Cardiac septum (tissue), 1 donor: ENCODE measurements at regions not wholly inside any gene's neighbourhood (a gene's known extent, or its start where the extent isn't known, plus 50 kb on each side); places are given as distances from the start of the nearest gene placed in this dataset.
A peak's percentile ranks its signal among the peaks of the same experiment; 100 is the strongest.
"Not testable (repeated sequence)": the region's sequence is repeated elsewhere in the genome, so short reads cannot be mapped to it uniquely, and the experiment has no call there.

ENCODE experiments used
- DNase-seq: peaks from one replicate; pipeline ENCODE4 v3.0.0-alpha.2; 2020; ENCODE audit warnings: low spot score
- intact Hi-C: fragments of 100-400 bp; cut with DNase I; formaldehyde crosslinking; loops from one replicate; pipeline ENCODE4 v1.14.0; 2022
- donor health status: DM: no; HTN: no; CAD: no.

DNA sequence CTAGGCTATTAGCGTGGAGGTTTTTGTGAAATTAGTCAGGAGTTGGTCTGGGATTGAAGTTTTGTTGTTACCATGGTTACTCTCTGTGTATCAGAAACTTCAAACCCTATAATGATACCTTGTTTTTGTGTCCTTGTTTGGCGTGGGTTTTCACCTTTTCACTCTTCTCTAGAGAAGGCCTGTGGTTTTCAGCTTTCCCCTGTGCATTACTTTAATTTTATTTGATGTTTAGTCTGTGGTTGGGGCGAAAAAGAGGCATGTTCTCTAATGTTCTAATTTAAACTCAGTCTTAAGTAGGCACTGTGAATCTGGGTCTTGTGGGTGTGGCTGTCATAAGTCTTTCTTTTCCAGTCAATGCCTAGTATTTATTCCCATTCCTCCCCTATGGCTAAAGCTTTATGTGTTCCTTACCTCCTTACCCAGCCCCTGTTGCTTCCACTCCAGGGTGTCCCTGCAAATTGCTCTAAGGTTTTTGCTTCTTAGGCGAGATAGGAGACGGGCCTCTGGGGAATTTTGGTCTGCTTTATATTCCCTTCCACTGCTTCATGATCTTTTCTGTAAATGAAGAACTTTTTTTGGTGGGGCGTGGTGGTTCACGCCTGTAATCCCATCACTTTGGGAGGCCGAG lies 125.1 kb upstream of the XIST start:
- intact Hi-C loops = no loop called here
- no peak for DNase-seq

DNA sequence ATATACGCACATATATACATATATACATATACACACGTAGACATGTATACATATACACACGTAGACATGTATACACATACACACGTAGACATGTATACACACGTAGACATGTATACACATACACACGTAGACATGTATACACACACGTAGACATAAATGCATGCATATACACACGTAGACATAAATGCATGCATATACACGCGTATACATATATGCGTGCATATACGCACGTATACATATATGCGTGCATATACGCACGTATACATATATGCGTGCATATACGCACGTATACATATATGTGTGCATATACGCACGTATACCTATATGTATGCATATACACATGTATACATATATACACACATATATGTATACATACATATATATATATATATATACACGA lies 114.9 kb upstream of the XIST start:
- DNase-seq, intact Hi-C loops: not testable (repeated sequence)

DNA sequence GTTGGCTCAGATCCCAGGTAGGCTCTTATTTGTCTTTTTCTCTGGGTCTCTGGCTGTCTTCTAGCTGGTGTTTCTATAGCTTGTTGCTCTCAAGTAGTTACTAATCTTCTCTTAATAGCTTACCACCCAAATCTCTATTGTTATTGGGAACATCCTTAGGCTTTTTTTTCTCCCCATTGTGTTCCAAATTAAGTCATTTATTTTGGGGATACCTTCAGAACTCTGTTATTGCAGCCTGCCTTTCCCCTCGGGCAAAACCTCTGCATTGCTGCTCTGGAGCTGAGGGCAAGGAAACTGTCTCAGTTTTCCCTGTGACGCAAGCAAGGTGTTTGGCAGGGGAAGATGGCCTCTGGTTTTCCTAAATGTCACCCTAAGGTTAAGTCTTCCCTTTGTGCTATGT lies 113.3 kb upstream of the XIST start:
- no peak for DNase-seq
- intact Hi-C loops = no loop called here

DNA sequence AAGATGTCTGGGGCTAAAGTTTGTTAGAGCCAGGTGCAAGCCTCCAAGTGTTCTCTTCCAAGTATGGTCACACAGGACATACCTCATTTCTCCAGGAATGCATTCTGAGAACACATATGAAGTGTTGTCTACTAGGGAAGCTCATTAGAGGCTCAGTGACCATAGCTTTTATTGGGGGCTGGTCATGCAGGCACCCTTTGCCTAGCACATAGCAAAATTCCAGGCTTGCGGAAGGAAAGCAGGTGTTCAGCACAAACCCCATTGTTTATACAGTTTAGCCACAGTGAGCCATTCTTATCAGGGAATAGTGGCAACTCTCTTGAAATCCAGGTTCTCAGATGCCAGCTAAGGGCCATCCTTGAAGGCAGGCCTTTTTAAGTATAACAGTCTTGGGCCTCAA lies 112.1 kb upstream of the XIST start:
- DNase-seq = no peak
- intact Hi-C loops = no loop called here

DNA sequence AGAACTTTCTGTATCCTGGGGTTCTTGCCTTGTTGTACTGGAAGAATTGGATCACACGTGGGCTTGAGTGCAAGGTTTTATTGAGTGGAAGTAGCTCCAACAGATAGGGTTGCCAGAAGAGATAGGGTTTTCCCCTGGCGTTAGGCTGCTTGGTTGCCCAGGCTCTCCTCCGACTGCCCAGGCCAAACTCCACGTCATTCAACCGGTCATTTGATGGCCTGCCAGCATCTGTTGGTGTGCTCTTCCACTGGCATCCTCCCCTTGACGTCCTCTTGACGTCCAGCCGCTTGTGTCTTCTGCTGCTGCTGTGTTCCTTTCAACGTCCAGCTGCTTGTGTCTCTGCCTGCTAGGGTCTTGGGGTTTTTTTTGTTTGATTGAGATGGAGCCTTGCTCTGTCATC lies 111.2 kb upstream of the XIST start:
- no peak for DNase-seq
- intact Hi-C loops = no loop called here

DNA sequence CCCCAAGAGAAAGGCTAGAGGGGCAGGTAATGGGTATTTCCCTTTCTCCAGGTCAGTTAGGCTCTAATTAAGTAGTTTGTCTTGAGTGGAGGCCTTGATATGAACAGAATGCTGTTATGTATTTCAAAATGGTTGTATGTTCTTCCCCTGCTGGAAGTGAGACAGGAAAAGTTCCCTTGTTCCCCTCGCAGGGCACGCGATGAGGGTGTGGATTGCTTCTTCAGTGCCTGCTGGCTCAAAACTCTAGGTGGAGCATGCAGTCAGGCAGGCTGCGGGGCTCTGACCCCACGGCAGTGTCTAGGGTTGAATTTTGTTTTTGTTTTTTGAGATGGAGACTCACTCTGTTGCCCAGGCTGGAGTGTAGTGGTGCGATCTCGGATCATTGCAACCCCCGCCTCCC lies 110.4 kb upstream of the XIST start:
- intact Hi-C loops = no loop called here

GRCh38 chrX:73961867-73962266 lies 109.4 kb upstream of the XIST start:
- intact Hi-C loops, DNase-seq: not testable (repeated sequence)

More for the DNA sequence above, 110.4 kb upstream of the XIST start:
- DNase-seq = no peak

- DNase-seq = no peak
Observed at GRCh38 chrX:73944563-73944908, 92.0 kb upstream of the XIST start.

DNA sequence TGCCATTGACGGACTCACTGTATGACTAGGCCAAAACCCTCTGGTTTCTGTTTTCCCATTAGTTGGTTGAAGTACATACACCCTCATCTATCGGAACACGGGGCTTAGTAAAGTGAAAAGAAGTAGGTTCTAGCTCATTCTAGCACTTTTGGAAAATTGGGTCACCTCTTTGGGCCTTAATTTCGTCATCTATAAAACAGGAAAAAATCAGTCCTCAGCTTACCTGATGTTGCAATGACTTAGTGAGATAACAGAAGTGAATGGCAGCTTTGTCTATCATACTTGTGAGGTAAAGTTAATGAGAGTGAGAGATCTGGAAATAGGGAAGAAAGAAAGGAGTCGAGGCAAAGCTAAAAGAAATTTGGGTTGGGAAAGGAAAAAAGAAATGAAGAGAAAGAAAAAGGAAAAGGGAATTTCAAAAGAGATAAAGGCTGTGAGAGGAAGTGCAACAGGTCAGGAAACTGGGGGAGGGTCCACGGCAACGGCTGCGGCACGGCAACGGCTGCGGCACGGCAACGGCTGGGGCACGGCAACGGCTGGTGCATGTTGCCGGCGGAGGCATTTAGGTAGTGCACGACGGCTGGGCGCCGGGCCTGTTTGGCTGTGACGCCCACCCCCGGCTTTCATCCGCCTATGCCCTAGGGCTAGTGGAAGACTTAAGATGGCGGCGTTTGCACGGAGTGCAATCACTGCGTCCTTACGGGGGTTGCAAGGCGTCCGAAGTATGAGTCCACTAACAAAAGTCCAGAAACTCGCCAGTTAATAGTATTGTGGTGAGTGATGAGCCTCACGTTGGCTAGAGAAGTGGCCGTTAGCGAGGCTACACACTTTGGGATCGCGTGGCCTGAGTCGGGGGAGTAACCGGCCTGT lies 91.4 kb upstream of the XIST start:
- DNase-seq = peak; percentile 94
- intact Hi-C loops = no loop called here

More at GRCh38 chrX:73944563-73944908, 92.0 kb upstream of the XIST start:
- intact Hi-C loops = no loop called here

DNA sequence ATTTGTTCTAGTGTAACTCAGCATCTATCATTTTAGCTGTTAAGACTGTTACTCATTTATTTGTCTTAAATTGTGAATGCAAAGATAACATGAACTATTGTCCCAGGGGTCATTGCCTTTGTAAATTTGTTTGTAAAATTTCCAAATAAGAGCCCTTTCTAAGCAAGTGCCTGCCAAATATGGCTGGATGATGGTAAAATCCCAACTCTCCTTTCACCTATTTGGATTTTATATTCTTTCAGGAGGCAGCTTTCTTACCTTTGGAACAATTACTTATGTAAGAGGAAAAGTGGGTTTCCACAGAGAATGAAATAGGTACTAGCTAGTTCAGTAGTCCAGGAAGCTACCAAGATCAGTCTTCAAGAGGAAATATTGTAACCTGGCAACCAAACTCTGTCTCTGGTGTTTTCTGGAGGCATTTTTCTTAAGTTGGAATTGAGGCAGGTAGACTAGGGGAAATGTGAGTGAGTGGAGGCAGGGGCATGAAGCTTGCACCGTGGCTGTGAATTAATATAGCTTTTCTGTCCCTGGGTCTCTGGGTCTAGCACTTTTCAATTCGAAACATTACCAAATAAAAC lies 88.5 kb upstream of the XIST start:
- DNase-seq = no peak
- intact Hi-C loops = no loop called here

GRCh38 chrX:73937843-73938242 lies 85.3 kb upstream of the XIST start:
- intact Hi-C loops, DNase-seq: not testable (repeated sequence)

DNA sequence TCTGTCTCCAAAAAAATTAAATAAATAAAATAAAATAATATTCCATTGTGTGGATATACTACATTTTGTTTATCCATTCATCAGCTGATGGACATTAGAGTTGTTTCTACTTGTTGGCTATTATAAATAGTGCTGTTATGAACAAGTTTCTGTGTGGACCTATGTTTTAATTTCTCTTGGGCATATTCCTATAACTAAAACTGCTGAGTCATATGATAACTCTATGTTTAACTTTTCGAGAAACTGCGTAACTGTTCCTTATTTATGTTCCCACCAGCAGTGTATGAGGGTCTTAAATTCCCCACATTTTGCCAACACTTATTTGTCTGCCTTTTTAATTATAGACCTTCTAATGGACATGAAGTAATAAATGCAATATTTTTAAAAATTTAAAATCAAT lies 80.0 kb upstream of the XIST start:
- DNase-seq = no peak
- intact Hi-C loops = no loop called here

DNA sequence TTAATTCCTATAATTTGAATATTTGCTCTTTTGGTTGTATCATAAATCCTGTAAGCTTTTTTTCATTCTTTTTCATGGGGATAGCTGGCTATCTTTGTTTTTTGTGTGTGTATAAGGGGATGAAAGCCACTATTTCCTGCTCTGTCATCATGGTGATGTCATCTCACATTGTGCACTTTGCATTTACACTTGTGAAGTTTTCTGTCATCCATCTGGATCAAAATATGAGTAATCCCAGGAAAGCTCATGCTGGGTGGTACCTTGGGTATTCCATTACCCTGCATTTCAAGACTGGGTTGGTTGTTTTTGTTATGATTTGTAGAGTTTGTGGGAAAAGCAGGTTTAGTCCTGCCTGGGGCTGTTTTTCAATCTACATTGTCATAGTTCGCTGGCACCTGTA lies 77.8 kb upstream of the XIST start:
- DNase-seq = no peak
- intact Hi-C loops = no loop called here

DNA sequence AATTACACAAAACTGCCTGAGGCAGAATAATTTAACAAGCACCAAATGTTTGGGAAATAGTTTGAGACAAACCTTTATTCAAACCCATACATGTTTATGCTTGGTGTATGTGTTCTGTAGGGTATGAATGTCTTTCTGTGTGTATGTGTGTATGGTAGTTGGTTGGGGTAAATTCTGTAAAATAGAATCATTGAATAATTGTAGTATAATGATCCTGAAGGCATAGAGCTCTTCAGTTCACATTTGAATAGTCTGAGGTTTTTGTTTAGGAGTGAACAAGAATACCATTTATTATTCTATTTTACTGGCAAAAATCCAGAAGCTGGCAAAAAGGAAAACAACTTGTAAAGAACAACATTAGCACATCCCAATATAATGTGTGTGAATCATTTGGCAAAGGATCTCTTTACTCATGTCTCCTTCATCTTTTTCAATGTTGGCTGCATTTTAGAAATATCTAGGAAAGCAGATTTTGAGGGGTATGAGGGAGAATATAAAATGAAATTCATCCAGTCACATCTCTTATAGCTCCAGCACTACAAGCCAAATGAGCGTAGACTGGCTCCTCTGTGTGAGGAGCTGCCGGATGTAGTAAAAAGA lies 70.4 kb upstream of the XIST start:
- no peak for DNase-seq
- intact Hi-C loops = no loop called here

DNA sequence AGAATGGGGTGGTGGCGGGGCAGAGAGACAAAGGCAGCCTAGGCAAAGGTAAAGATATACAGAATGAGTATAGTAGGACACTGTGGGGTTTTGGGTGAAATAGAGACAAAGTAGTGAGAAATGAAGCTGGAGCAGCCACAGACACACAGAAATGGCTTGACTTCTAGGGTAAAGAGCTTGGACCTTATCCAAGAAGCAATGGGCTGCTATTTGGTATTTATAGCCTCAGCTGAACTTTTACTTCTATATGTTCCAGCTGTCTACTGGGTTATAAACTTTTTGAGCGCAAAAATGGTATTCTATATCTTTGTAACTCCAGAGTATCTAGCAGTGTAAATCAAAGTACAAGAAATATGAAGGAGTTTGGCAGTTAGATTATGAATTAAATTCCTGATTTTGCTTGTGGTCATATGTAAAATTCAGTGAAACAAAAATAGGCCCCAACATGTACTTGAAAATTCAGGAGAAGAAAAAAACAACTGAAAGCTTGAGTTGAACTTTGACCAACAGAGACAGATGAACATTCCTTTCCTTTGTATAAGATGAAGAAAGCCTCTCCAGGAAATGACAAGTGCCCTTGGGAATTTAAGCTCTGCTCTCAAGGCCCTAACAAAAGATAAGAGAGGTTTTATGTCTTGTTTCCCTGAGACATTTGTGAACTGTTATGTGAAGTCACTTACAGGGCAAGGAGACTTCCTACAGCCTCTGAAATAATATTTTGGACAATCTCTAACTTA lies 64.6 kb upstream of the XIST start:
- no peak for DNase-seq
- intact Hi-C loops = no loop called here

DNA sequence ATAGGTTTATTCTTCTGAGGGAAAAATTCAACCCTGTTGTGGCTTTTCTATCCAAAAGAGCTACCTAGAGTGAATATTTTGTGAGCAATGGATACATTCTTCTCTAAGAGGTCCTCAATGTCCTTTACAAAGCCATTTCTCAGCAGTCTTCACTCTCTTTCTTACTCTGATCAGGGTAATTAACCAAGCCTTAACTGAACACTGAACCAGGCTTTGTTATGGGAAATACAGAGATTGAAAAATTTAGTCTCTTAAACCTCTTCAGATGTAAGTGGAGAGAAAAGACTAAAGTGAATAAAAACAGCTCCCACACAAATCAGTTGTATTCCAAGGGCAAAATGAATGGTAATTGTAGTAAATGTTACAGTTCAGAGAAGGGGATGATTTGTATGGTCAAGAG lies 64.0 kb upstream of the XIST start:
- intact Hi-C loops = no loop called here
- no peak for DNase-seq

GRCh38 chrX:73914792-73915191 lies 62.3 kb upstream of the XIST start:
- intact Hi-C loops, DNase-seq: not testable (repeated sequence)

DNA sequence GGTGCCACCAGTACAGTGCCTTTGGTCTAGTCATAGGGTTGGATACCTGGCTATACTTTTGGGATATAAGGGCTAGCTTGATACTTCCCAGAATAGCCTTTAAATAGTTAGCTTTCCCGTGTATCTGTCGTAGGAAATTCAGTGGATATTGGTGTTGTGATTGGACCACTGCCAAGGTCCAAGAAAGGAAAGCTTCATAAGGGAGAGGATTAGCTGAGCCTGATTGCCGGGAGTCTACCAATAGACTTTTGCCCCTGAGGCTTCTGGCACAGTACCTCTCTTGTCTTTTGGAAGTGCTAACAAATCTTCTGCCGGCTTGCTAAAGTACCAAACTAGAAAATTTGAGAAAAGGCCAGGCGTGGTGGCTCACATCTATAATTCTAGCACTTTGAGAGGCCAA lies 61.1 kb upstream of the XIST start:
- intact Hi-C loops = no loop called here
- DNase-seq = no peak

GRCh38 chrX:73911946-73912345 lies 59.4 kb upstream of the XIST start:
- intact Hi-C loops, DNase-seq: not testable (repeated sequence)
